ENCODE measurements at regions not wholly inside any gene's neighbourhood (a gene's known extent, or its start where the extent isn't known, plus 50 kb on each side); places are given as distances from the start of the nearest gene placed in this dataset.
"Not testable (repeated sequence)": the region's sequence is repeated elsewhere in the genome, so short reads cannot be mapped to it uniquely, and the experiment has no call there.

DNA sequence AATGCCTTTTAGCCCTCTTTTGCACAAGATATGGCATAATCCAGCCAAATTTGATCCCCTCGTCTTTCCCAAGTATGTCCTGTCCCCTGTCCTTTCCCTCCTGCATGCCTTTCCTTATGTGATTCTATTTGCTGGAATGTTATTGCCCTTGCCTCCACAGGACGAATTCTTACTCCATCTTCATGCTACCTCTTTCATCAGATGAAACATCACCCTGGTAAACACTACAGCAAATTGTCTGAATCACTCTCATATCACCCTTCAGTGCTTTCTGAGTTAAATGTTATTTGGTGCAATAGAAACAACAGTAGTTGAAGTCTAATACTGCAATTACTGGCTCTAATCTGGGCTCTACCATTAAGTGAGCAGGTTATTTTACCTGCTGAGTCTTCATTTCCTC is 52.2 kb upstream of the FAT1 start:
- DNase-seq (ENCODE audit: low spot score) = no peak

DNA sequence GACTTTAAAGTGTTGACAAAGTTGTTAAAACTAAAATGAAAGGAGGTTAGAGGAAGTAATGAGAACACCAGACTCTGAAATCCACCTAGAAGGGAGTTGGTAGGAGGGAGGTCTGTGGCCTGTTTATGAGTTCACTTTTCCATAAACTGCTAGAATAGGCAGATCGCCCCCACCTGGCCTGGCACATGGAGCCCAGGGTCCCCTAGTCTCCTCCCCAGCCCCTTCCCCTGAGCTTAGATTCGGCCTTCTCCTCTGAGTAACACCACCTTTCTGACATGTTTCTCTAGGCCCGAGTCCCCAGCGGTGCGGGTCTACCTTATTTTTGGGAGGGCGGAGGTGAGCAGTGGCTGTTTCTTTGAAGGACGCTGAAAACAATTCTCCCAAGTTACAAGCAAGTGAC is 54.5 kb upstream of the FAT1 start:
- no peak for DNase-seq (ENCODE audit: low spot score)

- DNase-seq (ENCODE audit: low spot score) = no peak
These were observed 56.8 kb upstream of the FAT1 start for GRCh38 chr4:186780291-186781031.

GRCh38 chr4:186781032-186781917 is 57.6 kb upstream of the FAT1 start:
- no peak for DNase-seq (ENCODE audit: low spot score)

GRCh38 chr4:186782302-186782701 is 58.6 kb upstream of the FAT1 start:
- no peak for DNase-seq (ENCODE audit: low spot score)

DNA sequence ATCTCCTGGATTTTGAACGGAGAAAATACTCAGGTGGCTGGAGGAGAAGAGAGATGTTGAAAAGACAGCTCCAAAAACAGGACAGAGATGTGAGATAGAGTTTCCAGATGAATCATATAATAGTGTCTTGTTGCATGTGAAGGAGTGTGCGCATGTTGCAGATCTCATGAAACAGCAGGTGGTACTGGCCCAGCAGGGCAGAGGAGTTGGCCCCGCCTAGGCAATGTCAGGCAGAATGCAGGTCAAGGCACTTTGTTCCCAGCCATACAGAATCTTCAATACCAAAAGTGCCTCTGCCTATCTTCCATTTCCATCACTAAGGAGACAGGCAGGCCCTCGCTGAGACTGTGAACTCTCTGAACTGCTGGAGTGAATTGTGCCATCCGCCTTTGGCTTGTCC is 63.9 kb upstream of the FAT1 start:
- no peak for DNase-seq (ENCODE audit: low spot score)

DNA sequence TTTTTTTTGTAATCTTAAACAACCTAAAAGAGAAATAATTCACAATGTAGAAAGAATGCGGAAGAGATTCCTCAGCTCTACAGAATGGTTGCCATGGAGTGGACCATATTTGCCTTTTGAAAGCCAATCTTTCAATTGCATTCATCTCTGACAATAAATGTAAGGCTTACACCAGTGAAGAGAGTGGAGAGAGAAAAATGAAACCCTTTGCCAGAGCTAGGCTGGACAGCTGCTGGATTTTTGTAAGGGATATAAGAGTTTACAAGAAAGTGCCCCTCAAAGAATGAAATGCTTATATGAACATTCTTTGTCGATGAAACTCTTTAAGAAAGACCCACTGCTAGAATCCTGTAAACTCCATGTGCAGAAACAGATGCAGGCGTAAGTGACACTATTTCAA is 66.0 kb upstream of the FAT1 start:
- DNase-seq (ENCODE audit: low spot score) = no peak

GRCh38 chr4:186790630-186791029 is 67.0 kb upstream of the FAT1 start:
- DNase-seq (ENCODE audit: low spot score) = no peak

GRCh38 chr4:186792728-186793366 is 69.2 kb upstream of the FAT1 start:
- no peak for DNase-seq (ENCODE audit: low spot score)

DNA sequence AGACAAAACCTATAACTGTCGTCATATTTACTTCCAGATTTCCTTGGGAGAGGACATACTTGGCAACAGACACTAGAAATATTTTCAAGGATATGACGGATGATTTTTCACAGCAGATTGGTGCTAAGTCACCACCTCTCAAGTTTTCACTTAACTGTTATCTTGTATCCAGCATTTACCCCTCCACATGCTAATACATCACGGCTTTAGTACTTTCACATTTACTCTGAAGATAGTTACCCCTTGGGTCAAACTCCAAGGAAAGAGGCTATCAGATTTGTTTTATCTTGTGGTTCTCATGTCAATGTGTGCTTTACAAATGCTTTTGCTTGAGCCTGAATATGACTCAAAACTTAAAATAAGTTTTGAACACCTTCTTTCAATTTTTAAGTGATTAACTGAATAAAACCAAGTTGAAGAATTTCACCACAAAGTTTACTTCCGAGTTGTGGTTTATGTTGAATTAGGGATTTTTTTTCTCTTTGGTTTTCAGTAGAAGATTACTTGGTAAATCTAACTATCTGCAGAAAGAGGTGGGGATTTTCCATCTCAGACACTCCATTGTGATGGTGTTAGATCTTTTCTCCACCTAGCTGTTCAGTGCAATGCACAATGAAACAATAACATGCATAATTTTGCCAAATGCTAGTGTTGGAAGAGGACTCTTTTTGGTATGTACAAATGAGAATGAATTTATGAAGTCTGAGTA is 75.4 kb upstream of the FAT1 start:
- DNase-seq (ENCODE audit: low spot score) = no peak

- no peak for DNase-seq (ENCODE audit: low spot score)
These were observed 81.6 kb upstream of the FAT1 start for GRCh38 chr4:186805020-186805820.

DNA sequence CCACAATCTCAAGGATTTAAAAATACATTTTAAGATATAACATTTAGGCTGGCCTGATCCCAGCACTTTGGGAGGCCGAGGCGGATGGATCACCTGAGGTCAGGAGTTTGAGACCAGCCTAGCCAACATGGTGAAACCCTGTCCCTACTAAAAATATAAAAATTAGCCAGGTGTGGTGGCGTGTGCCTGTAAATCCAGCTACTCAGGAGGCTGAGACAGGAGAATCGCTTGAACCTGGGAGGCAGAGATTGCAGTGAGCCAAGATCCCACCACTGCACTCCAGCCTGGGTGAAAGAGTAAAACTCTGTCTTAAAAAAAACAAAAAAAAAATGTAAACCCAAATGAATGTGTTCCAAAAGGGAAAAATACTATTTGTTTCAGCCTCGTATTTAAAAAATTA is 82.3 kb upstream of the FAT1 start:
- DNase-seq (ENCODE audit: low spot score) = not testable (repeated sequence)

GRCh38 chr4:186806679-186807421 is 83.2 kb upstream of the FAT1 start:
- DNase-seq (ENCODE audit: low spot score) = no peak

DNA sequence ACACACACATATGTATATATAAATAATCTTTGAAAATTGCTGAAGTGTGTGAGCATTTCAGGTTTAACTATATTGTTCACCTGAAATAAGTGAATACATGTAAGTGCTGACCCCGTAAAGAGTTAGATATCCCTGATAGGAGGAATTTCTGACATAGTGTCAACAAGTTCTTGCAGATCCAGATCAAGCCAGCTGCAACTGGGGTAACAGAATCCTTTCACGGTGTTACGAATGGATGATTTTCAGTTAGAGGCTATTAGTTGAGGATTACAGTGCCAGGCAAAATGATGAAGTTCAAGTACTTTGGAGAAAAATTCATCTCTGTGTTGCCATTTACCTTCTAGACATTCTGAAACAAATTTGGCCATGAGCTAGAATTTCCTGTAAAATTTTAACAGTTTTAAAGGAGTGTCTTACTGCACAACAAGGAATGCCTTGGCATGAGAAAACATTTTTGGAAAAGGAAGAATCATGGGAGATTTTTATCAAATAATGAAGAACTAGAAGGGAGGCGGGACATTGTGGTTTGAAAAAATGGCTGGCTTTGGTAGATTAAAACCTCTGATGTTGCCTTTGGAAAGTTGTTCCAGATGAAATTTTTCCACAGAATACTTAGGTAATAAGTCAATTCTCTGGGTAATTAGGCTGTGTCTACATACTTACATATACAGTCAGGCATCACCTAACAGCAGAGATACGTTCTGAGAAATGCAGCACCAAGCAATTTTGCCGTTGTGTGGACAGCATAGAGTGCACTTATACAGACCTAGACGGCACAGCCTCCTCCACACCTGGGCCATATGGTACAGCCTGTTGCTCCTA is 84.4 kb upstream of the FAT1 start:
- peak; percentile 20 for DNase-seq (ENCODE audit: low spot score)

- DNase-seq (ENCODE audit: low spot score) = peak; percentile 50
These were observed 85.0 kb upstream of the FAT1 start for GRCh38 chr4:186808630-186809018.

DNA sequence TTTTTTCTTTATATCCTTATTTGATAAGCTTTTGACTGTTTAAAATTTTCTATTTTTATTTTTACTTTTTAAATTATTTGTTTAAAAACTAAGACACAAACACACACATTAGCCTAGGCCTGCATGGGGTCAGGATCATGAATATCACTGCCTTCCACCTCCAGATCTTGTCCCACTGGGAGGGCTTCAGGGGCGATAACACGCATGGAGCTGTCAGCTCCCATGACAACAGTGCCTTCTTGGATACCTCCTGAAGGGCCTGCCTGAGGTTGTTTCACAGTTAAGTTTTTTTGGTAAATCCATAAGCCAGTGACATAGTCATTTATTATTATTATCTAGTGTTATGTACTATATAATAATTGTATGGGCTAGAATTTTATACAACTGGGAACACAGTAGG is 85.4 kb upstream of the FAT1 start:
- DNase-seq (ENCODE audit: low spot score) = no peak

DNA sequence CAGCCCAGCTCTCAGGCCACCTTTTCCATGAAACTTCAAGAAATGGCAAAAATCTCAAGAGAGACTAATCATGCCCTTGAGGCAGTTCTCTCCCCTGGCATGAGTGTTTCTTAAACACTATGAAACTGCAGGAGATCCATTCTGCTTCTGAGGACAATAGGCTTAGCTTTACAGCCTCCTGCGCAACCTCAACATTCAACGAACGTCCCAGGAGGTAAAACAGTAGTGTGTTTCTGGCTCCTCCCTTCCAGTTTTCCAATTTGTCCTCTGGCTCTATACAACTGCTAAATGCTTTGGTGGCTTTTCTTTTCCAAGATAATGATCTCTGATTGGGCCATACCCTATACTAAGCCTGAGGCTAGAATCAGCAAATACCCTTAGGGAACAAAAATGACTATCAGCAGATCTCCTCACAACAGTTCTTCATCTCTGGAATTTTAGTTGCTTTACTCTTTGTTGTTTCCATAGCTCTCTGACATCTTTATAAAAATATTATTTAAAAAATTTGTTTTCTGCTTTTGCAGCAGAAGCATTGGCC is 87.0 kb upstream of the FAT1 start:
- no peak for DNase-seq (ENCODE audit: low spot score)

DNA sequence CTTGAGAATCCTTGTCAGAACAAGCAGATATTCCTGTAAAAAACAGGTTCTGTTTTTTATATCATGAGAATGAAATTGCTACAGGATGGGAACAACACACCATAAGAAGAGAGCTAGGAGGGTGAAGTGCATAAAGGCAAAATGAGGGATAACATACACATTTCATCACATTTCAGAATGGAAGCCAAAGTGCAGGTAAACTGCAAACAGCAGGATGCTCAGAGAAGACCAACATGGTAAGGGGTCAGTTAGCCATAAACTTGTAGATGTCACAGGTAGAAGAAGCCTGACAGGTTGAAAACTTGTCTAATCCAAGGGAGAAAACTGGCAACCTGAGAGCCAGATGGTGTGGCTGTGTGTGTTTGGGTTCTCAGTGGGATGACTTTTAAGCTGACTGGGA is 88.9 kb upstream of the FAT1 start:
- DNase-seq (ENCODE audit: low spot score) = no peak

DNA sequence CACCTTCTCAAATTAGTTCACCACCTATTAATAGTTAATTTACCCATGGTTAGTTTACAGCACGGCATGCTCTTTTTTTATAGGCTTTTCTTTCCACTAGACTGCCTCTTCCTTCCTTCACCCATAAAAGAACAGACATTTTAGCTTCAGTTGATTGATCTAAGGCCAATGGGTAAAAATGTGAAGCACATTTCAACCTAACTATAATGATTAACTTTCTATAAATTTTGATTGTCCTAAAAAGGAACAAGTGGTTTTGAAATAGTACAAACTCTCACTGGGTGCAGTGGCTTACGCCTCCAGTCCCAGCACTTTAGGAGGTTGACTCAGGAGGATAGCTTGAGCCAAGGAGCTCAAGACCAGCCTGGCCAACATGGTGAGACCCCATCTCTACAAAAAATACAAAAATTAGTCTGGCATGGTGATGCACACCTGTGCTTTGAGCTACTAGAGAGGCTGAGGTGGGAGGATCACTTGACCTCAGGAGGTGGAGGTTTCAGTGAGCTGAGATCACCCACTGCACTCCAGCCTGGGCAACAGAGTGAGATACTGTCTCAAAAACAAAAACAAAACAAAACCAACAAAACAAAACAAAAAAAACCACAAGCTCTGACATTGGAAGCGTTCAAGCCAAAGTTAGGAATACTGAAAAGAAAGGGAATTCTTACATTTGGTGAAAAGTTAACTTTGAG is 89.9 kb upstream of the FAT1 start:
- no peak for DNase-seq (ENCODE audit: low spot score)
